Retinal pigment epithelial cell (primary cell): ENCODE measurements at regions not wholly inside any gene's neighbourhood (a gene's known extent, or its start where the extent isn't known, plus 50 kb on each side); places are given as distances from the start of the nearest gene placed in this dataset.

Source experiments
- DNase-seq: peaks from one replicate; pipeline ENCODE4 v3.0.0-alpha.2; 2010; ENCODE audit warnings: low read depth
- H3K4me3 ChIP-seq: 2 replicates; pipeline ENCODE4 v1.5.1; 2011; ENCODE audit warnings: mild to moderate bottlenecking, low read length, control low read depth, moderate library complexity
- CTCF ChIP-seq: conservative IDR thresholded peaks from 2 replicates; pipeline ENCODE4 v1.5.1; 2011; ENCODE audit warnings: low read depth, low read length, control low read depth, inconsistent platforms

GRCh38 chr3:71979175-71979574 is 194.2 kb upstream of the PROK2 start:
- H3K4me3 ChIP-seq = no peak overlapping the region
- no peak for TF ChIP-seq CTCF

GRCh38 chr3:71978150-71978721 is 193.3 kb upstream of the PROK2 start:
- no peak for DNase-seq
- TF ChIP-seq CTCF = no peak
- no peak overlapping the region for H3K4me3 ChIP-seq

More at GRCh38 chr3:71979175-71979574, 194.2 kb upstream of the PROK2 start:
- DNase-seq = no peak

- no peak for DNase-seq
- TF ChIP-seq CTCF = no peak
- no peak overlapping the region for H3K4me3 ChIP-seq
Measured at GRCh38 chr3:71977525-71977924, 192.6 kb upstream of the PROK2 start.

- no peak for TF ChIP-seq CTCF
- DNase-seq = no peak
- no peak overlapping the region for H3K4me3 ChIP-seq
Measured at GRCh38 chr3:71975573-71975972, 190.6 kb upstream of the PROK2 start.

GRCh38 chr3:71974786-71975185 is 189.8 kb upstream of the PROK2 start:
- no peak for TF ChIP-seq CTCF
- no peak for DNase-seq
- H3K4me3 ChIP-seq = no peak overlapping the region

- H3K4me3 ChIP-seq = no peak overlapping the region
- no peak for DNase-seq
- no peak for TF ChIP-seq CTCF
Measured at GRCh38 chr3:71973274-71974030, 188.5 kb upstream of the PROK2 start.

GRCh38 chr3:71972031-71972430 is 187.1 kb upstream of the PROK2 start:
- no peak for TF ChIP-seq CTCF
- no peak for DNase-seq
- no peak overlapping the region for H3K4me3 ChIP-seq
